Testis (tissue), 2 donors: ENCODE measurements at regions not wholly inside any gene's neighbourhood (a gene's known extent, or its start where the extent isn't known, plus 50 kb on each side); places are given as distances from the start of the nearest gene placed in this dataset.

ENCODE experiments used
- DNase-seq: peaks from one replicate; pipeline ENCODE4 v3.0.0-alpha.2; 2019
- H3K27ac ChIP-seq, 2 donors: fragments of 200-600 bp; sonication (generic); one replicate each; pipeline ENCODE4 v1.5.1; 2019
- H3K27me3 ChIP-seq: fragments of 200-600 bp; sonication (generic); one replicate; pipeline ENCODE4 v1.5.1; 2019
- H3K36me3 ChIP-seq: fragments of 200-600 bp; sonication (generic); one replicate; pipeline ENCODE4 v1.5.1; 2017; ENCODE audit warnings: low read depth; ENCODE audit errors: missing control alignments
- H3K4me1 ChIP-seq: fragments of 200-600 bp; sonication (generic); one replicate; pipeline ENCODE4 v1.5.1; 2019
- H3K4me3 ChIP-seq, 2 donors: fragments of 200-600 bp; sonication (generic); one replicate each; pipeline ENCODE4 v1.5.1; 2017 to 2019
- H3K9me3 ChIP-seq: fragments of 200-600 bp; sonication (generic); one replicate; pipeline ENCODE4 v1.5.1; 2017
- POLR2A ChIP-seq: fragments of 450-650 bp; IDR thresholded peaks from one replicate; pipeline ENCODE4 v1.6.1; 2017; ENCODE audit warnings: antibody characterized with exemption, mild to moderate bottlenecking, moderate library complexity
- WGBS, 2 donors: methylation state at CpG; one replicate each; pipeline ENCODE4 v1.1.5; 2018; 5-methylcytosine and 5-hydroxymethylcytosine counted together
- intact Hi-C: fragments of 100-400 bp; cut with DNase I; formaldehyde crosslinking; loops from one replicate; pipeline ENCODE4 v1.15.1; 2023; ENCODE audit warnings: low total_unique reads
- TF ChIP-seq, protein P1 (sequence below), 3 experiments: fragments of 450-650 bp in 2 of 3; fragments of 200-600 bp in 1 of 3; sonication (generic) in 1 of 3; IDR thresholded peaks; one replicate each; pipeline ENCODE4 v1.5.1; 2016 to 2019; ENCODE audit warnings: antibody characterized with exemption in 3 of 3, mild to moderate bottlenecking in 2 of 3, moderate library complexity in 1 of 3

DNA sequence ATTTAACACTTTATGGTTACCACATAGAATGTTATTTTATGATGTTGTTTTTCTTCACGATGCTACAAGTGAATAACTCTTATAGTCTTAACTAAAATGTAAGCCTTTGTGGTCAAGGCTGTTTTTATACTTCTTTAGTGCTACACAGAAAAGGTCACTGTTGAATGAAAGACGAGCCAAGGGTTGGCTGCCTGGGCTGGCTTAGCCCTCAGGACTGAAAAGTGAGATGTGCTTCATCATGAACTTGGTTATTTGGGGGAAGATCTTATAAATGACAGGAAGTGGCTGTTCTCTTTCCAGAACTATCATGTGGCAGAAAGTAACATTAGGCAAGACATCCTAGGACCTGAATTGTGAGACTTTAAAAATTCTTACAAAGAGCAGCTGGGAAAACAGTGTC, 404.0 kb downstream of the BTBD3 start:
- WGBS, 2 donors: 32 to 47% methylated on average over 2 of the region's 2 CpGs
- no peak for DNase-seq
- intact Hi-C loops: no loop called here

GRCh38 chr20:12327205-12327604, 409.5 kb downstream of the BTBD3 start:
- no peak for DNase-seq
- H3K36me3 ChIP-seq: no peaks in the 10 kb centered on the region
- H3K27ac ChIP-seq: no peak overlapping the region
- 84 to 91% methylated on average over 2 of the region's 2 CpGs for WGBS, 2 donors
- H3K4me1 ChIP-seq: no peaks in the 10 kb centered on the region
- H3K4me3 ChIP-seq: no peak overlapping the region
- no peaks in the 10 kb centered on the region for H3K27me3 ChIP-seq
- intact Hi-C loops: no loop called here
- H3K9me3 ChIP-seq: no peaks in the 10 kb centered on the region
- no peak for TF ChIP-seq POLR2A
- TF ChIP-seq, protein P1, sequence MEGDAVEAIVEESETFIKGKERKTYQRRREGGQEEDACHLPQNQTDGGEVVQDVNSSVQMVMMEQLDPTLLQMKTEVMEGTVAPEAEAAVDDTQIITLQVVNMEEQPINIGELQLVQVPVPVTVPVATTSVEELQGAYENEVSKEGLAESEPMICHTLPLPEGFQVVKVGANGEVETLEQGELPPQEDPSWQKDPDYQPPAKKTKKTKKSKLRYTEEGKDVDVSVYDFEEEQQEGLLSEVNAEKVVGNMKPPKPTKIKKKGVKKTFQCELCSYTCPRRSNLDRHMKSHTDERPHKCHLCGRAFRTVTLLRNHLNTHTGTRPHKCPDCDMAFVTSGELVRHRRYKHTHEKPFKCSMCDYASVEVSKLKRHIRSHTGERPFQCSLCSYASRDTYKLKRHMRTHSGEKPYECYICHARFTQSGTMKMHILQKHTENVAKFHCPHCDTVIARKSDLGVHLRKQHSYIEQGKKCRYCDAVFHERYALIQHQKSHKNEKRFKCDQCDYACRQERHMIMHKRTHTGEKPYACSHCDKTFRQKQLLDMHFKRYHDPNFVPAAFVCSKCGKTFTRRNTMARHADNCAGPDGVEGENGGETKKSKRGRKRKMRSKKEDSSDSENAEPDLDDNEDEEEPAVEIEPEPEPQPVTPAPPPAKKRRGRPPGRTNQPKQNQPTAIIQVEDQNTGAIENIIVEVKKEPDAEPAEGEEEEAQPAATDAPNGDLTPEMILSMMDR (IDR thresholded peaks at IDR 0.05): no peak

More for the DNA sequence above, 404.0 kb downstream of the BTBD3 start:
- Histone ChIP-seq H3K27me3 (no peaks in the 10 kb centered on the region), H3K36me3 (no peaks in the 10 kb centered on the region), H3K27ac (no peak overlapping the region), H3K4me3 (no peak overlapping the region), H3K9me3 (no peaks in the 10 kb centered on the region), H3K4me1 (peaks cover 4% of the 10 kb centered on the region)
- TF ChIP-seq POLR2A: no peak
- TF ChIP-seq, protein P1 (IDR thresholded peaks at IDR 0.05): no peak

GRCh38 chr20:12331236-12331635, 413.5 kb downstream of the BTBD3 start:
- DNase-seq: no peak
- WGBS, 2 donors: 83 to 86% methylated on average over 1 of the region's 1 CpG
- H3K4me3 ChIP-seq: no peak overlapping the region
- H3K4me1 ChIP-seq: no peaks in the 10 kb centered on the region
- no peak overlapping the region for H3K27ac ChIP-seq
- H3K27me3 ChIP-seq: no peaks in the 10 kb centered on the region
- no peaks in the 10 kb centered on the region for H3K9me3 ChIP-seq
- no peaks in the 10 kb centered on the region for H3K36me3 ChIP-seq
- TF ChIP-seq, protein P1 (IDR thresholded peaks at IDR 0.05): no peak
- TF ChIP-seq POLR2A: no peak
- intact Hi-C loops: no loop called here

- 91 to 98% methylated on average over 3 of the region's 3 CpGs for WGBS, 2 donors
- TF ChIP-seq POLR2A: no peak
- TF ChIP-seq, protein P1 (IDR thresholded peaks at IDR 0.05): no peak
- DNase-seq: no peak
- Histone ChIP-seq H3K36me3 (no peaks in the 10 kb centered on the region), H3K27me3 (no peaks in the 10 kb centered on the region), H3K4me1 (no peaks in the 10 kb centered on the region), H3K4me3 (no peak overlapping the region), H3K9me3 (no peaks in the 10 kb centered on the region), H3K27ac (no peak overlapping the region)
- intact Hi-C loops: no loop called here
These were observed 419.9 kb downstream of the BTBD3 start for GRCh38 chr20:12337601-12338000.

DNA sequence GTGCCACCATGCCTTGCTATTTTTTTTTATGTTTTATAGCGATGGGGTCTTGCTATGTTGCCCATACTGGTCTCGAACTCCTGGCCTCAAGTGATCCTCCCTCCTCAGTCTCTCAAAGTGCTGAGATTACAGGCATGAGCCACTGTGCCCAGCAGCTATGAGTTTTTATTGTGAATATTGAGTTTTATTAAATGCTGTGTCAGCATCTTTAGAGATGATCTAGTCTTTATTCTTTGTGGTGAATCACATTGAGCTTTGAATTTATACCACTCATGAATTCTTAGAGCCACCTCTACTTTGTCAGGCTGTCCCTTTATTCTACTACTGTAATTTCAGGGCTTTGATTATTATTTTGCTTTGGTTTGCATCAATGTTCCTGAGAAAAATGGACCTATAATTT, 428.3 kb downstream of the BTBD3 start:
- Histone ChIP-seq H3K4me3 (no peak overlapping the region), H3K9me3 (no peaks in the 10 kb centered on the region), H3K36me3 (no peaks in the 10 kb centered on the region), H3K4me1 (no peaks in the 10 kb centered on the region), H3K27ac (no peak overlapping the region), H3K27me3 (no peaks in the 10 kb centered on the region)
- WGBS, 2 donors: 92 to 100% methylated on average over 2 of the region's 2 CpGs
- TF ChIP-seq, protein P1 (IDR thresholded peaks at IDR 0.05): no peak
- TF ChIP-seq POLR2A: no peak
- intact Hi-C loops: no loop called here
- no peak for DNase-seq
